ENCODE measurements at regions not wholly inside any gene's neighbourhood (a gene's known extent, or its start where the extent isn't known, plus 50 kb on each side); places are given as distances from the start of the nearest gene placed in this dataset.
"Not testable (repeated sequence)": the region's sequence is repeated elsewhere in the genome, so short reads cannot be mapped to it uniquely, and the experiment has no call there.

GRCh38 chrX:109054181-109054581 is 317.8 kb upstream of the IRS4 start:
- not testable (repeated sequence) for TF ChIP-seq CTCF (conservative IDR thresholded peaks at IDR 0.05; ENCODE audit: low read depth, low read length); EZH2 (IDR thresholded peaks at IDR 0.05; ENCODE audit: low read length, unreplicated experiment)
